ENCODE measurements at regions not wholly inside any gene's neighbourhood (a gene's known extent, or its start where the extent isn't known, plus 50 kb on each side); places are given as distances from the start of the nearest gene placed in this dataset.
"Not testable (repeated sequence)": the region's sequence is repeated elsewhere in the genome, so short reads cannot be mapped to it uniquely, and the experiment has no call there.

DNA sequence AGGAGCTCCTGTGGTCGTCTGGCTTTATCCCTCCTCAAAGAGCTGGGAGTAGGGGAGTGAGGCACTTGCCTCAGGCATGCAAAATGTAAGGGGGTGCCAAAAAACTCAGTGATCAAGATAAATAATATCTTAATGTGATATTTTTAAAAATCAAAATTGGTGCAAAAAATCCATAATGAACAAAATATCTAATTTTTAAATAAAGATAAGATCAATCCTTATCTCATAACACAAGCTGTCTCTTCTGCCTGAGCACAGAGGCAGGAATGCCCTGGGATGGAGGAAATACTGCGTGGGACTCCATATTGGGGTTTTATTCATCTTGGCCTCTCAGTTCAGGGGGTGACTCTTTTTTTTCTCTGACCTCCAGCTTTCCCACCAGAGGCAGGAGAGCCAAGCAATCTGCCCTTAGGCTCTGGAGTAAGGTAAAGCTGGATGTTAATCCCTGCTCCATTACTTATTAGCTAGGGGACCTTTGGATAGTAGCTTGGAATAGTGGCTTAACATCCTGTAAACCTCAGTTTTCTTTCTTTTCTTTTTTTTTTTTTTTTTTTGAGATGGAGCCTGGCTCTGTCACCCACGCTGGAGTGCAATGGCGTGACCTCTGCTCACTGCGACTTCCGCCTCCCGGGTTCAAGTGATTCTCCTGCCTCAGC lies 77.3 kb upstream of the NFASC start:
- H3K27me3 ChIP-seq (ENCODE audit: insufficient read depth, low read length): peaks cover 4% of the 10 kb centered on the region
- peaks cover 23 to 24% of the 10 kb centered on the region in 2 donors for H3K27me3 Mint-ChIP-seq
- no peak overlapping the region for H3K27ac ChIP-seq (ENCODE audit: low read depth, low read length)
- H3K27ac Mint-ChIP-seq: no peak overlapping the region
- H3K36me3 ChIP-seq (ENCODE audit: insufficient read depth, low read length): no peaks in the 10 kb centered on the region
- no peaks in the 10 kb centered on the region for H3K4me1 ChIP-seq (ENCODE audit: insufficient read depth, low read length)
- no peaks in the 10 kb centered on the region for H3K9me3 ChIP-seq (ENCODE audit: control insufficient read depth in 1 of 2, low read length in 2 of 2)
- no peaks in the 10 kb centered on the region for H3K36me3 Mint-ChIP-seq
- no peak overlapping the region for H3K4me3 Mint-ChIP-seq
- H3K9me3 Mint-ChIP-seq: peaks cover 0 to 3% (median 0%) of the 10 kb centered on the region in 8 donors
- no peak overlapping the region for H3K4me3 ChIP-seq (ENCODE audit: low read length in 2 of 2)
- ChIA-PET POLR2A (ENCODE audit: partially characterized antibody) (no interaction called here), CTCF (ENCODE audit: partially characterized antibody) (interaction anchor here (1.4 to 8.6 kb wide), 3 partner anchors 13 to 65 kb away, joined by 3 to 166 read pairs (median 18); no protein-coding TSS in a partner anchor)
- no peak for DNase-seq
- peaks cover 0 to 5% (median 0%) of the 10 kb centered on the region in 4 donors for H3K4me1 Mint-ChIP-seq
- intact Hi-C loops (cut with micrococcal nuclease): loop anchor here (10.0 kb wide), 1 partner anchor 461 kb away; no protein-coding TSS in a partner anchor

DNA sequence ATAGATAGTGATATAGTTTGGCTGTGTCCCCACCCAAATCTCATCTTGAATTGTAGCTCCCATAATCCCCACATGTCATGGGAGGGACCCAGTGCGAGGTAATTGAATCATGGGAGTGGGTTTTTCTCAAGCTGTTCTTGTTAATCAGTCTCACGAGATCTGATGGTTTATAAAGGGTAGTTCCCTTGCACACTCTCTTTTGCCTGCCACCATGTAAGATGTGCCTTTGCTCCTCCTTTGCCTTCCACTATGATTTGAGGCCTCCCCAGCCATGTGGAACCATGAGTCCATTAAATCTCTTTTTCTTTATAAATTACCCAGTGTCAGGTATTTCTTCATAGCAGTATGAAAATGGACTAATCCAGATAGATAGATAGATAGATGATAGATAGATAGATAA lies 73.8 kb upstream of the NFASC start:
- CTCF ChIA-PET (ENCODE audit: partially characterized antibody): interaction anchor here (8.6 kb wide), 1 partner anchor 9 kb away, joined by 166 read pairs; no protein-coding TSS in a partner anchor
- POLR2A ChIA-PET (ENCODE audit: partially characterized antibody): not testable (repeated sequence)

DNA sequence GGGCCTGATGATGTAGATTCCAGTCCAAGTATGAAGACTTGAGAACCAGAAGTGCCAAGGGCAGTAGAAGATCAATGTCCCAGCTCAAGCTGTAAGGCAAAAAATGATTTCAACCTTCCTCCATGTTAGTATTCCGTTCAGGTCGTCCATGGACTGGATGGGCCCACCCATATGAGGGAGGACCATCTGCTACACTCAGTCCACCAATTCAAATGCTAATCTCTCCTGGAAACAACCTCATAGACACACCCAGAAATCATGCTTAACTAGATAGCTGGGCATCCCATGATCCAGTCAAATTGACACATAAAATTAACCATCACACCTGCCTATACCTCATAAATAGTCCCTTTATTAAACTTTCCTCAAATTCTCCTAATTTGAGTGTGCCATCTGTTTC lies 73.3 kb upstream of the NFASC start:
- intact Hi-C loops (cut with micrococcal nuclease): loop anchor here (10.0 kb wide), 1 partner anchor 457 kb away; no protein-coding TSS in a partner anchor
- POLR2A ChIA-PET (ENCODE audit: partially characterized antibody): no interaction called here

More for the DNA sequence above, 73.8 kb upstream of the NFASC start:
- not testable (repeated sequence) for DNase-seq; H3K4me1 ChIP-seq (ENCODE audit: insufficient read depth, low read length); H3K9me3 Mint-ChIP-seq; H3K27ac Mint-ChIP-seq; H3K27ac ChIP-seq (ENCODE audit: low read depth, low read length); H3K27me3 Mint-ChIP-seq; H3K36me3 Mint-ChIP-seq; H3K9me3 ChIP-seq (ENCODE audit: control insufficient read depth in 1 of 2, low read length in 2 of 2); H3K4me1 Mint-ChIP-seq; H3K36me3 ChIP-seq (ENCODE audit: insufficient read depth, low read length); H3K4me3 ChIP-seq (ENCODE audit: low read length in 2 of 2); H3K27me3 ChIP-seq (ENCODE audit: insufficient read depth, low read length); H3K4me3 Mint-ChIP-seq
- intact Hi-C loops (cut with micrococcal nuclease): loop anchor here (10.0 kb wide), 1 partner anchor 458 kb away; no protein-coding TSS in a partner anchor

DNA sequence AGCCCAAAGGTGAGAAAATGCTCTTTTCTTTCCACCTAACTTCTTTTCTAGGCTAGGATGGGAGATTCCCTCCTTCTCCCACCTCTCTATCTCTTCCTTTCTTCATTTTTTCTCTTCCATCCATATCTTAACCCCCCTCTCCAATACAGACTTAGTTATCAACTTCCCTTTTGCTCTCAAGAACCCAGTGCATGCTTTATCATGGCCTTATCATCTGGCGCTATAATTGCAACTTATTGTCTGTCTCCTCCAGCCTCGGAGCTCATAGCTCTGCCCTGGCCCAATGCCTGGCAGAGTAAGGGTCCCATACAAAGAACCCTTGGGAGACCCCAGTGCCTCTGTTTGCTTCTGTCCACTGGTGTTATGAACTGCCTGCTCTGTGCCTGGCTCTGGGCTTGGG lies 71.0 kb upstream of the NFASC start:
- Histone ChIP-seq H3K9me3 (ENCODE audit: control insufficient read depth in 1 of 2, low read length in 2 of 2) (no peaks in the 10 kb centered on the region), H3K36me3 (ENCODE audit: insufficient read depth, low read length) (no peaks in the 10 kb centered on the region), H3K4me1 (ENCODE audit: insufficient read depth, low read length) (no peaks in the 10 kb centered on the region), H3K27ac (ENCODE audit: low read depth, low read length) (no peak overlapping the region), H3K27me3 (ENCODE audit: insufficient read depth, low read length) (no peaks in the 10 kb centered on the region), H3K4me3 (ENCODE audit: low read length in 2 of 2) (no peak overlapping the region)
- Mint-ChIP-seq H3K27me3 (no peaks in the 10 kb centered on the region), H3K4me1 (no peaks in the 10 kb centered on the region), H3K9me3 (peaks cover 0 to 3% (median 0%) of the 10 kb centered on the region in 8 donors), H3K36me3 (no peaks in the 10 kb centered on the region), H3K27ac (no peak overlapping the region), H3K4me3 (no peak overlapping the region)
- ChIA-PET POLR2A (ENCODE audit: partially characterized antibody) (no interaction called here), CTCF (ENCODE audit: partially characterized antibody) (interaction anchor here (8.6 kb wide), 1 partner anchor 6 kb away, joined by 166 read pairs; no protein-coding TSS in a partner anchor)
- DNase-seq: no peak
- intact Hi-C loops (cut with micrococcal nuclease): loop anchor here (10.0 kb wide), 1 partner anchor 455 kb away; no protein-coding TSS in a partner anchor

More for the DNA sequence above, 73.3 kb upstream of the NFASC start:
- Histone ChIP-seq H3K27me3 (ENCODE audit: insufficient read depth, low read length) (no peaks in the 10 kb centered on the region), H3K27ac (ENCODE audit: low read depth, low read length) (no peak overlapping the region), H3K4me1 (ENCODE audit: insufficient read depth, low read length) (no peaks in the 10 kb centered on the region), H3K4me3 (ENCODE audit: low read length in 2 of 2) (no peak overlapping the region), H3K9me3 (ENCODE audit: control insufficient read depth in 1 of 2, low read length in 2 of 2) (no peaks in the 10 kb centered on the region), H3K36me3 (ENCODE audit: insufficient read depth, low read length) (no peaks in the 10 kb centered on the region)
- Mint-ChIP-seq H3K27me3 (peaks cover 0 to 1% of the 10 kb centered on the region in 2 donors), H3K36me3 (no peaks in the 10 kb centered on the region), H3K4me3 (no peak overlapping the region), H3K4me1 (no peaks in the 10 kb centered on the region), H3K9me3 (peaks cover 0 to 3% (median 0%) of the 10 kb centered on the region in 8 donors), H3K27ac (no peak overlapping the region)
- no peak for DNase-seq
- CTCF ChIA-PET (ENCODE audit: partially characterized antibody): interaction anchor here (1.1 to 8.6 kb wide), 2 partner anchors 9 to 25 kb away, joined by 3 to 166 read pairs; no protein-coding TSS in a partner anchor

DNA sequence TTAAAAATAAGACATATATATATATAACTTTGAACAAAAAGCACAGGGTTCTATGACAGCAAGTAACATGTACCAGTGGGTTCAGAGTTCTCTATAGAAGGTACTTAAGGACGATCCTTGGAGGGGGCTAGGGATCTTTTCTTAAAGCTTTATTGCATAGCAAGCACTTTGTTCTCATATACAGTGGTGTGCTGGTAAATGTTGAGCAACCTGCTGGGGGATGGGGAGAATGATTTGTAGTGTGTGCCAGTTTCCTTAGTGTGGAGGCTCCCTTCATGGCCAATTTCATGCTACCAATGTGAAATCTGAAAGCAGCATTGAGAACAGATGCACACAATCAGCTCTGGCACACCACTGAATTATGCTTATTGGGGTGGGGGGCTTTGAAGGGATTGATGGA lies 69.5 kb upstream of the NFASC start:
- H3K27me3 ChIP-seq (ENCODE audit: insufficient read depth, low read length): no peaks in the 10 kb centered on the region
- no peaks in the 10 kb centered on the region for H3K27me3 Mint-ChIP-seq
- no peak overlapping the region for H3K4me3 Mint-ChIP-seq
- H3K27ac Mint-ChIP-seq: no peak overlapping the region
- POLR2A ChIA-PET (ENCODE audit: partially characterized antibody): no interaction called here
- no peaks in the 10 kb centered on the region for H3K4me1 ChIP-seq (ENCODE audit: insufficient read depth, low read length)
- intact Hi-C loops (cut with micrococcal nuclease): no loop called here
- no peak overlapping the region for H3K4me3 ChIP-seq (ENCODE audit: low read length in 2 of 2)
- H3K36me3 ChIP-seq (ENCODE audit: insufficient read depth, low read length): no peaks in the 10 kb centered on the region
- DNase-seq: no peak
- no peaks in the 10 kb centered on the region for H3K4me1 Mint-ChIP-seq
- no peaks in the 10 kb centered on the region for H3K9me3 ChIP-seq (ENCODE audit: control insufficient read depth in 1 of 2, low read length in 2 of 2)
- peaks cover 0 to 3% (median 0%) of the 10 kb centered on the region in 8 donors for H3K9me3 Mint-ChIP-seq
- CTCF ChIA-PET (ENCODE audit: partially characterized antibody): interaction anchor here (1.0 kb wide), 1 partner anchor 10 kb away, joined by 3 read pairs; no protein-coding TSS in a partner anchor
- no peak overlapping the region for H3K27ac ChIP-seq (ENCODE audit: low read depth, low read length)
- H3K36me3 Mint-ChIP-seq: no peaks in the 10 kb centered on the region

DNA sequence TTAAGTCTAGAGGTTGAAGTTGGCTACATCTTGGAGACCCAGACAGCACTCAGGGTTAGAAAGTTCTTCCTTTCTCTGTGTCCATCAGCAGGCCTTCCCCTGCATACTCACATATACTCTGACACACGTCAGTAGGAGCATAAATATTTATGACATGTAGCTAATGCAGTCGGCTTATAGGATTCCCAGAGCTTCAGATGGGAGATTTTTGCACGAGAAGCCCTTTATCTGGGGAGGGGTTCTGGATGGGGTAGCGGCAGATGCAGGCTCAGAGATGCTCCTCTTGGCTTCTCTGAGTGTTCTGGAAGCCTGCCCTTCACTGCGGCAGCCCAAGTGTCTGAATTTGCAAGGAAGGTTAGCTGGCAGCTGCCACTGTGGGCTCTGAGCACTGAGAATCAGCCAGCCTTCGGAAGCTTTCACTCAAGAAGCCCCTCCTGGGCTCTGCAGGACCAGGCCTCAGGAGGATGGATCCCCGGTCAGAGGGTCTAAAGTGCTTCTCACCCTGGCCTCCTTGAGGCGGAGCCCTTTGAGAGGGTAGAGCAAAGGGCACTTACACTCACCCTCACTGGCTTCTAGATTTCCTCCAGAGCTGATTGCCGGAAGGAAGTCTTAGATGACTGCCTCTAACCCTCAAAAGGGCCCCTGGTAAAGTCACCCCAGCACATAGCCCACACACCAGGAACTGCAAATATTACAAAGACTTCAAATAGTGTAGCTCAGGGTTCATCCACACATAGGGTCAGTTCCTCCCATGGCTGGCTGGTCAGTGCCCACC lies 68.1 kb upstream of the NFASC start:
- no peaks in the 10 kb centered on the region for H3K4me1 ChIP-seq (ENCODE audit: insufficient read depth, low read length)
- POLR2A ChIA-PET (ENCODE audit: partially characterized antibody): no interaction called here
- Mint-ChIP-seq H3K4me3 (peak overlapping the region in 1 of 8 donors; percentile 8), H3K36me3 (no peaks in the 10 kb centered on the region), H3K9me3 (no peaks in the 10 kb centered on the region), H3K27me3 (no peaks in the 10 kb centered on the region), H3K4me1 (peaks cover 0 to 6% (median 4%) of the 10 kb centered on the region in 4 donors), H3K27ac (no peak overlapping the region)
- intact Hi-C loops (cut with micrococcal nuclease): no loop called here
- CTCF ChIA-PET (ENCODE audit: partially characterized antibody): interaction anchor here (0.6 to 8.0 kb wide), 7 partner anchors 7 to 372 kb away, joined by 3 to 166 read pairs (median 6); no protein-coding TSS in a partner anchor
- no peak overlapping the region for H3K4me3 ChIP-seq (ENCODE audit: low read length in 2 of 2)
- H3K27me3 ChIP-seq (ENCODE audit: insufficient read depth, low read length): no peaks in the 10 kb centered on the region
- H3K9me3 ChIP-seq (ENCODE audit: control insufficient read depth in 1 of 2, low read length in 2 of 2): no peaks in the 10 kb centered on the region
- H3K36me3 ChIP-seq (ENCODE audit: insufficient read depth, low read length): no peaks in the 10 kb centered on the region
- no peak overlapping the region for H3K27ac ChIP-seq (ENCODE audit: low read depth, low read length)
- DNase-seq: no peak

DNA sequence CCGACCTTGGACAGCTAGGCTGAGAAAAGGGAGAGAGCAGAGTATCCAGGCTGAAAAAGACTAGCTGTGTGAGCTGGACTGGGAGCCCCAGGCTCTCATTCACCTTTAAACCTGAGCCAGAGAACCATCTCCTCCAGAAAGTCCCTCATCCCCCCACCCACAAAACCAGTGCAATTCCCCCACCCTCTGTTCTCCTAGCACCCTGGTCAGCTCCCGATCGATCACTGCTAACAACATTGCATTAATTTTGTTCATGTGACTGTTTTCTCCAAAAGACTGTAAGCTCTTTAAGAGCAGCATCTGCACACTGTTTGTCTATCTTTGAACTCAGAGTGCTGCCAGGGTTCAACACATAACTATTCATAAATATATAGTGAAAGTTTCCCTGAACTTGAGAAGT lies 67.1 kb upstream of the NFASC start:
- Mint-ChIP-seq H3K9me3 (no peaks in the 10 kb centered on the region), H3K27ac (peak overlapping the region in 1 of 7 donors; percentile 45), H3K4me1 (peaks cover 0 to 6% (median 4%) of the 10 kb centered on the region in 4 donors), H3K4me3 (no peak overlapping the region), H3K27me3 (no peaks in the 10 kb centered on the region), H3K36me3 (no peaks in the 10 kb centered on the region)
- no peak overlapping the region for H3K4me3 ChIP-seq (ENCODE audit: low read length in 2 of 2)
- H3K27ac ChIP-seq (ENCODE audit: low read depth, low read length): no peak overlapping the region
- intact Hi-C loops (cut with micrococcal nuclease): no loop called here
- no peaks in the 10 kb centered on the region for H3K9me3 ChIP-seq (ENCODE audit: control insufficient read depth in 1 of 2, low read length in 2 of 2)
- CTCF ChIA-PET (ENCODE audit: partially characterized antibody): interaction anchor here (1.2 to 8.0 kb wide), 5 partner anchors 8 to 373 kb away, joined by 3 to 166 read pairs (median 8); no protein-coding TSS in a partner anchor
- POLR2A ChIA-PET (ENCODE audit: partially characterized antibody): no interaction called here
- no peaks in the 10 kb centered on the region for H3K4me1 ChIP-seq (ENCODE audit: insufficient read depth, low read length)
- no peak for DNase-seq
- H3K36me3 ChIP-seq (ENCODE audit: insufficient read depth, low read length): no peaks in the 10 kb centered on the region
- no peaks in the 10 kb centered on the region for H3K27me3 ChIP-seq (ENCODE audit: insufficient read depth, low read length)

Data from CD4-positive, alpha-beta memory T cell (primary cell).